NCI-H2196 (cell line): ENCODE measurements at regions not wholly inside any gene's neighbourhood (a gene's known extent, or its start where the extent isn't known, plus 50 kb on each side); places are given as distances from the start of the nearest gene placed in this dataset.

Experiments
- DNase-seq: peaks from one replicate; lab custom pipeline; 2025; ENCODE audit not compliant: unreplicated experiment; lab: John Stamatoyannopoulos, UW

DNA sequence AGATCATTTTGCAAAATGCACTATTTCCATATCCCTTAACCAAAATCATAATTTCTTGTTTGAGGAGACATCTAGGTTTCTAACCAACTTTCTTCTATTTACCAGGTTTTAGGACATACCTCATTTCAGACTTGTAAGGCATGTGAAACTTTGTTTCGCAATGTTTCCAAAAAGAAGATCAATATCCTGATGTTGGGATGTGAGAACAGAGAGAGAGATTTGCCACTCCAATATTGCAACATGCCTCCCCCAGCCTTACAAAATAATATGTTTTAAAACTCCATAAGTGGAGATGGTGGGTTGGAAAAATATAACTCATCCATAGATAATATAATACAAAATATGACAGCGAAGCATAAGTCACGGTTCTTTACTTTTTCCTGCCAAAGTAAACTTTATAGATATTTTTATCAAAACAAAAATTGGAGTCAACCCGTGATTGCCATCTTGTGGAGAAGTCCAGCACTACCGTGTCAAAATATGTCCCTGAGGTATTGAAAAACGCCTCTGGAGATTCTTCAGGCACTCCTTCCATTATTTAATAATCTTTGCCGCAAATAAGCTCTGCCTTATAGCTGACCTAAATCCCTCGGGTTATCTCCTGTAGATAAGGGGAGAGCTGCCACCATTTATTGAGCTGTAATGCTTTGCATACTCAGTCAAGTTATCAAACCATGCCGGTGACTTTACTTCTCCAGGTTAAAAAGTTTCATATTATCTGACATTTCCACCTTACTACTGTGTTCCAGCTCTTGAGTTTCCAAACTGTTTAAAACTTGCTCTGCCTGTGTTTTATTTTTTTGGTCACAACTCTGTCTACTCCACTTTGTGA lies 534.2 kb downstream of the HACE1 start:
- peak; percentile 14 for DNase-seq

DNA sequence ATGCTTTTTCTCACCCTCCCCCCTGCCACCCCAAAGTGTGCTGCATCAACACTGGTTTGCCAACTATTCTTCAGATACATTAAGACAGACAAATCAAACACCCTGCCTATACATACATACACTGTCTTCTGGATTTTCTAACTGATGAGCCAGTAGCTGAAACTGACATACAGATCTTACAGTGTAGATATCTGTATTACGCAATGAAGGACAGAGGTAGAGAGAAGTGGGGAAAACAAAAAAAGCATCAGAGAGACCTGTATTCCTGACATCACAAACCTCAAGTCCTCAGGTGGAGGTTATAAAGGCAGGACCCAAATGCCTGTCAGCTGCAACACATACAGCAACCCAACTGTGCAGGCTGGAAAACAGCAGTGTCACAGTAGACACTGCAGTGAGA lies 535.4 kb downstream of the HACE1 start:
- DNase-seq, result no peak

DNA sequence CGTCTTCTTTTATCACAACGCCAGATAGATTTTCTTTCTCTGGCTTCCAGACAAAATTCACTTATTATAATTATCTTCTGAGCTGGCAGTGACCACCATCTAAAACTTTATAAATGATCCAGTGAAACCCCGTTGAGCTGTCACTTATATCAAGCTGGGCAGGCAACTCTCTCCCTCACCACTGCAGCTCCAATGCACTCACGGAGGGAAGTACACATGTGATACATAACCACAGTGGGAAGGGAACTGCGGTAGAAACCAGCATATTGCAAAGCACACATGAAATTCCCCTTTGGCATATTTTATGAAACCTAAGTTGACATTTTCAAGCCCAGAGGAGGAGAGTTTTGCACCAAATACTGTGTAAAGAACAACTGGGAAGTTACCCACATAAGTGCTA lies 536.9 kb downstream of the HACE1 start:
- DNase-seq, result no peak

DNA sequence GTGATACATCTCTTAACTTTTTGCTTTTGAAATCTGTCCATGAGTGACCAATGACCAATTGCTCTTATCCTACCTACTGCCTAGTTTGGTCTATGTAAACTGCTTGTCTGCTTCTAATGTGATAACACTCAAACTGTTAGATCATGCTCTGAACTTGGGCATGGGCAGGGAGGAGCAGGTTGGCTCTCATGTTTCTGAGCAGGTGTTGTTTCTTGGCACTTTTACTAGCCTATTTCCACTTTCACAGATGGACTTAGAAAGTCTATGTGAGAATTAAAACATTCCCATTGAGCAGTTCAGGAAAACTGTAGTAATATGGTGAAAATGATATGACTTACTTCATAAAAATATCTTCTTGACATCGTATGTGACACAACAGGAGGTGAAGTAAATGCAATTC lies 538.4 kb downstream of the HACE1 start:
- DNase-seq, result no peak

DNA sequence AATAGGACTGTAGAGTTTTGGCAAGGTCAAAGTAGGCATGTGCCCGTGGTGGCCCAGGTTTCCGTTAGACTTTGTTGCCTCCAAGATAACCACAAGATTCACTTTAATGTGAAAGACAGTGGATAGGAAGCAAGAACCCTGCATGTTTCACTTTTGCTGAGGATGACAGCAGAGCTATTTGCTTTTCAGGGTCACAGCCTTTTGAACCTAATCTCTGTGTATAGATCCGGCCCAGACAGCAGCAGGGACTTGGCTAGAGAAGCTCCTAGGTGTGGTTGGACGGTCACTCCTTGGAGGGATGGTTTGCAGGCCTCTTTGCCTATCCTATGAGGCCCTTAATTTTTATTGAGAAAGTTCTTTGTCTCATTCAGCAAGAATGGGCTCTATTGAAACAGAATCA lies 538.8 kb downstream of the HACE1 start:
- no peak for DNase-seq

DNA sequence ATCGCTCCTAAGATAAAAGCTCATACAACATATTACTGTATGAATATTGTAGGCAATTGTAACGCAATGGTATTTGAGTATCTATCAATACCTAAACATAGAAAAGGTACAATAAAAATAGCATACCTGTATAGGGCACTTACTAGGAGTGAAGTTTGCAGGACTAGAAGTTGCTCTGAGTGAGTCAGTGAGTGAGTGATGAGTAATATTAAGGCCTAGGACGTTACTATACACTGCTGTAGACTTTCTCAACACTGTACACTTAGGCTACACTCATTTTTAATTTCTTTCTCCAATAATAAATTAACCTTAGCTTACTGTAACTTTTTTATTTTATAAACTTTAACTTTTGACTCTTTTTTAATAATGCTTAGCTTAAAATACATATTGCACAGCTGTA lies 546.9 kb downstream of the HACE1 start:
- DNase-seq, result no peak

DNA sequence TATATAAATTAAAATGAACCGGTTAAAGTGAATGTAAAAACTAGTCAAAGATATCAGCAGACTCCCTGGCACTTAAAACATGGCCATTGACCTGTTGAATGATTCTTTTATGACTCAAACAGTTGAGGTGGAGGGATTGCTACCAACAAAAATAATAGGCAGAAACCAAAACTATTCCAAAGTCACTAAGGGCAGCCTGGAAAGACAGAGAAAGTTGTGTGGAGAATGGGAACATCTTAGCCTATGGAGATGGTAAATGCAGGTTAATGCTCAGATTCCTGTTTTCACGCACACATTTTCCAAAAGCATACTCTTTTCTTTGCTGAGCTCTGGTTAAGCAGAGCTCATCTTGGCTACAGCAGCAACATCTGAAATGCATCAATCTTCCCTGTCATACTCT lies 553.5 kb downstream of the HACE1 start:
- DNase-seq, result no peak

DNA sequence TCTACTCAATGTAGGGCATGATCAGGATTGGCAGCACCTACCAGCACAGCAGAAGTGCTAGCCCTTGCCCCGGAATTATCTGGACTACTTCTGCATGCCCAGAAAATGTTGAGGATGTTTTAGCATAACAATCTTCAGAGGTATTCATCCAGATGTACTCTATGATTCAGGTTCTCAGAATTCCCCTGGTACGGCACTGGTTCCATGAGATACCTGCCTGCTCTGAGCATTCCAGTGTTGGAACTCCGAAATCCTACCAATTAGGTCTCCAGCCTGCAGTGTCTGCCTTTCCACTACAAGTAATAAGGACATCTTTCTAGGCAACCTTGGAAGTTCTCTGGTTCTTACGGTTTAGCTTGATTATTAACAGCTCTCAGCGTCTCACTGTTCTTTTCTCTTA lies 554.5 kb downstream of the HACE1 start:
- no peak for DNase-seq

DNA sequence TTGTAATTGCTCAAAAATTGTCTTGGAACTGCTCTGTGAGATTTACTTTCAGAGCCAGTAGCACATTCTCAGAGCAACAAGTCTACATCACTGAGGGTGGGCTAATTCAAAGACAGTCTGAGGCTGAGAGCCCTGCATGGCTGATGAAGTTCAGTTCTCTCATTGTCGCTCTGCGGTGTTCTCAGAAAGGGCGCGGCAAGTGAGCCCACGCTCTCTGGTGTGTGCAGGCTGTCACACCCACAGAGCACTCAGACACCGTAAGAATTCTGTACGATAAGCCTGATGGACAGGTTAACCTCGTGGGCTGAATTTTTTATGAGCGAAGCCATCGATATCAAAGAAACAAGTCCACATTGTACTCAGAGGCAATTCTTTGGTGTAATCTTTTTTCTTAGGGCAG lies 557.8 kb downstream of the HACE1 start:
- DNase-seq, result no peak

DNA sequence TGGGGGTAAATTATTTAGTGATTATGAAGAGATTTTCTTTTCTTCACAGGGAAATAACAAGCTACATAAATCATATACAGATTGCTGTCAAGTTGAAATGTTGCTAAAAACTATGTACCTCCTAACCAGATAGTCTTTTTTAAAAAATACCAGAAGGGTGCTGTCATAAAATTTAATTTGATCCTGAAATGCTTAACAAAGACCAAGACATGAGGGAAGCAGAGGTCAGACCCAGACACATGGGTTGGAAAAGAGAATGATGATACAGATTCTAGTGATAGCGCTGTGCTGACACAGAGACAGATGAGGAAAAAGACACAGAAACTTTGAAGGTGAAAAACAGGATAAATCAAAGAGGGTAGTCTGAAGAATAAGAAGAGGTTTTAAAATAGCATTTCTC lies 573.1 kb downstream of the HACE1 start:
- DNase-seq, result no peak

DNA sequence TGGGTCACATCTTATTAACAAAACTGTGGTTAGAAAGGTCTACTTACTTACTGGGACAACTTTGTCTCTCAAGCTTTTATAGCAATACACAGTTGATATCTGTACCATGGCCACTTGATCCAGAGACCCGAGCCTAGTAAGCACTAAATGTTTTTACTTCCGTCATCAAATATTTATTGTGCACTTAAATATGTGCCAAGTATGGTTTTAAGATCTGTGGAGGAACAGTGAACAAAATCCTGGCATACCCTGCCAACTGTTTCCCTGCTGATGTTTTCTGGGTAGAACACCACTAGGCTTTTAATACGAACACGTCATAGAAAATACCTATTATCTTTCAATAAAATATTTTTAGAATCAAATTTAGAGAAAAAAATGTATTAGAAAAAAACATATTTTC lies 574.8 kb downstream of the HACE1 start:
- DNase-seq, result no peak

DNA sequence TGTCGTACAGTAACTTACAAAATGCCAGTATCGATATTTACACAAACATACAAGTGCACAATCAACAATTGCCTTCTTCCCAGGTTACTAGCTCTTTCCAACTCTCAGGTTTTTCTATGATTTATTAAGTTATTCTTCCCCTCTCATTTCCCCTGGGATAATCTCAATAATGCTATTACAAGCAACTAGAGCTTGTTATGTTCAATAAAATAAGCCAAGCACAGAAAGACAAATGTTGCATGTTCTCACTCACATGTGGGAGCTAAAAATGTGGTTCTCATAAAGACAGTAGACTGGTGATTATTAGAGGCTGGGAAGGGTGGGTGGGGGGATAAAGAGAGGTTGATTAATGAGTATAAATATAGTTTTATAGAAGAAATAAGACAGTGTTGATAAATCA lies 577.1 kb downstream of the HACE1 start:
- no peak for DNase-seq

DNA sequence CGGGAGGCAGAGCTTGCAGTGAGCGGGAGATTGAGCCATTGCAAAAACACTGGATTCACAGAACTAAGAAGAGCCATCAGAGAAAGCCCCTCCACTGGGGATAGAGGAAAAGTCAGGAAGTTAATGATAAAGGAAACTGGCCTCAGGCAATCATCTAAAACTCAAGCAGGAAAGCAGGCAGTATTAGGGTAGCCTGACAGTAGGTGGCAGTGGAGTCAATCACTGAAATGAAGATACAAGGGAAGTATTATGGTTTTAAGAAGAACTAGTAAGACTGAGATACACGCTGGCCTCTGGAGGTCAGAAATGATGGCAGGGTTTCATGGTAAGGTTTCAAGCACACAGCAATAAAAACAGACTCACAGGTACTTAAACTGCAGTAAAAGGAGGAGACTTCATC lies 578.3 kb downstream of the HACE1 start:
- DNase-seq, result no peak

DNA sequence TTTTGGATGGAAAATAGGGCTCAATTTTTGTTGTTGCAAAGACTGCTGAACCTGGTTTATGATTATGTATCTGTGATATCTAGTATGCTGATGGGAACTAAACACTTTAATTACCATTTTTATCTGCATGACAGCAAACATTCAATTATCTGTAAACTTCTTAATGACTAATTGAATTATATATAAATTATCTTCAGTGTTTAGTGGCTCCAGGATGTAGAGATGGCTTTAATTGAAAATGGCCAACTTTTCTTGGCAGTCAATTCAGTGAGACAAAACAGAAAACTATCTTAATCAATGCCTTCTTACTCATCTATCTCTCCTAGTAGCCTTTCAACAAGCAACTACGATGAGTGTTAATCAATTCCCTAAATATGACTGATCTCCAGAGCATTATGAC lies 591.3 kb downstream of the HACE1 start:
- DNase-seq, result no peak

DNA sequence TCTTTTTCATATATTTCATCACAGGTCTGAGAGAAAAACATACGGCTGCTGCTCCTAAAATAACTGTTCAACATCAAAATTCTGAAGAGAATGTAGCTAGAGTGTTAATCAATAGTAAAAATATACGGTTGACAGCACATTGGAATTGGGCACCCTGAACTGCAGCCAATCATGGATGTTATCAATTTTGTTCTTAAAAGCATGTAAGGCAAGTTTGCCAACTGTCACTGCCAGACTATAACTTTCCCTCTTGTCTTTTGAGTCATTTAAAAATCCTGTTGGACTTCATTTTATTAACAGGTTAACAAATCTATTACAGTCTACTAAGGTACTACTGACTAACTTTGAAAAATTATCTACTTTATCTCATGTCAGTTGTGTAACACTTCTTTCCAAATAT lies 592.8 kb downstream of the HACE1 start:
- DNase-seq, result no peak

DNA sequence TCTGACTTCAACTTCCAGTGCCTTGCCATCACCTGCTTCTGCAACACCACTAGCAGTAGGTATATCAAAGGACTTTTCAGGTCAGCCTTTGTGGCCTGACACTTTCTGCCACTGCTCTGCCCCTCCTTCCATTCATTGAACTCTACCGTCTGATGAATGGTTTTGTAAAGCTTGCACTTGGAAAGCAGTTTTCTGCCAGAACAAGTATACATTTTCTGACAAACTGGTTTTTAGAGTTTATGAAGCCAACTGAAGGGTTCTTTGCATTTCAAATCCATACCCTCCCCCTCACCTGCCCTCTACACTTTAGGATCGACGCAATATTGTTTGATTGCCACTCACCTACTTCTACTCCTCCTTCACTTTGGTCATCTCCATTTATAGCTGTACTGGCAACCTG lies 603.1 kb downstream of the HACE1 start:
- DNase-seq, result no peak

DNA sequence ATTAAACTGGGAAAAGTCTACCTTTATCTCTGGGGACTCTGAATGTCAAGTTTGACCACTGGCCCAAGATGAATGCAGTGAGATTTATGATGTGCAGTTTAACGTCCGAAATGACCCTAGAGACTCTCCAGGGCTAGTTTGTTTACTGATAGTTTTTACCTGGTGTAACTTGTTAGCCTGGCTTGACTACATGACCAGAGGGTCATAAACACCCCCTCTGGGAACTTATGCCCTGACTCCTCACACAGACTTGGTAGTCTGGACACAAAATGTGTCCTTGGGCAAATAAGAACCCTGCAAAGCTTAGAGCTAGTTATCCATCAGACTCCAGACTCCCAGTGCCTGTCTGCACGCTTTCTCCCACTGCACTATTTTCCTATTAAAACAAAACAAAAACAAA lies 606.5 kb downstream of the HACE1 start:
- DNase-seq, result no peak

DNA sequence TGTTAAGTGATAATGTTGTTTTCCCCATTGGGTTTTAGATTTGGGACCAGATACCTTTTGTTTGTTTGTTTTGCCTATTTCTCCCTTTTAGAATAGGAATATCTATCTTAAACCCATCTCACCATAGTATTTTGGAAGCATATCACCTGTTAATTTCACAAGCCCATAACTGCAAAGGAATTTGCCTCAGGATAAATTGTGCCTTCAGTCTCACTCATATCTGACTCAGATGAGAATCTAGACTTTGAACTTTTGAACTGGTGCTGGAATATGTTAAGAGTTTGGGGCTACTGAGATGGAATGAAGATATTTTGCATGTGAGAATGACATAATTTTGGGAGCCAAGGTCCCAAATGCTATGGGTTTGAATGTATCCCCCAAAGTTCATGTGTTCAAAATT lies 607.4 kb downstream of the HACE1 start:
- no peak for DNase-seq

DNA sequence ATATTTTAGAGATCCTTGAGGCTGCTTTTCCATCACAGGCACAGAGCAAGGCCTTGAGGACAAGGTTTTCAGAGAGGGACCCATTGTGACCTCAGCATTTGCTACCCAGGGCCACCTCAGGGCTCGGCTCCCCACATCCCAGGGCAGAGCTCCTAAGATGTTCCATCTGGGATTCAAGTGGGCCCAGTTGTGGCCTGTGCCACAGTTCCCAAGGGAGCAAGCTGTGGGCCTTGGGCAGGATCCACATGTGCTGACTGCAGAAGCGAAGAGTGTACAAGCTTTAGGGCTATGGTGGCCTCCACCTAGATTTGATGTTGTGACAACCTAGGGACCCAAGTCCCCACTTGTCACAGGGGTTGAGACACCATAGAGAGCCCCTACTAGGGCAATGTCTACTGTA lies 608.1 kb downstream of the HACE1 start:
- DNase-seq, result no peak

DNA sequence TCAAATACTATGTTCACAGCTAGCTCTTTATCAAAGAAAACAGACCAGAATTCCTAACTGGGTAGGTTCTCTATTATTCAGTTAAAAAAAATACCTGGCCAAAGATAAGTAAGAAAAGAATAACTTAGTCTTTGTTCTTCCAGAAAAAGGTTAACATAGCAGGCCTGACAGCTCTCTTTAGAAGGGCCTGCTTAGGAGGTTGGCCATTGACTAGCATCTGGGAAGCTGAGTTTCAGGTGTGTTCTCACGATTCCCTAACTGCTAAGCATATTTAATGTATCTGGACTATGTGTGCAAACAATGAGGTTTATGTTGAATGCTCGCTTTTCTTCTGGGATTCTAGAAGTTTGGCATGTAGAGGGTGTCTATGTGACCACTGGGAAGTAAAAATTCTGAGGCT lies 618.9 kb downstream of the HACE1 start:
- no peak for DNase-seq

DNA sequence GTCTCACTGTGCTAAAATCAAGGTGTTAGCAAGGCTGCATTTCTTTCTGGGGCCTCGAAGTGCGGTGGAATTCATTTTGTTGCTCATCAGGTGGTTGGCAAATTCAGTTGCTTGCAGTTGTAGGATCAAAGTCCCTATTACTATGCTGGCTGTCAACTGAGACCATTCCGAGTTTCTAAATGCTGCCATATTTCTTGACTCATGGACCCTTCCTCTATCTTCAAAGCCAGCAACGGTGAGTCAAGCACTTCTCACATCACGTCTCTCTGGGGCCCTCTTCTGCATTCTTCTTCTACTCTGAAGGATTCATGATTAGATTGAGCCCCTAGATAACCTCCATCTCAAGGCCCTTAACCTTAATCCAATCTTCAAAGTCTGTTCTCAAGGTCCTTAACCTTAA lies 619.7 kb downstream of the HACE1 start:
- DNase-seq, result no peak

DNA sequence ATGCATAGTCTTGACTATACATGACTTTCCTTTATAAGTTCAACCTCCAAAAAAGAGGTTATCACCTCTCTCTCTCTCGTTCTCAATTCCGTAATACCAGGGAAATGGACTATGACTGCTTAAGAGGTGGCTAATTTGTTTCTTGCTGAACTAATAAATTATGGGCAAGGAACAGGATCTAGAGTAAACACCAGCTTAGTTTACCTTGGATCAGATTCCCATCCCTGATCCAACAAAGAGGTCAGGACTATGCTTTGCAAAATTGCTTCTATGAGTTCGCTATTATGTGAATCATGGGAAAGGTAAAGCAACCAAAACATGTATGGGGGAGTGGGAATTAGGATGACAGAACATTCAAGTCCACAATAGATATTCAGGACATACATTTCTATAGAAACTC lies 630.7 kb downstream of the HACE1 start:
- no peak for DNase-seq

DNA sequence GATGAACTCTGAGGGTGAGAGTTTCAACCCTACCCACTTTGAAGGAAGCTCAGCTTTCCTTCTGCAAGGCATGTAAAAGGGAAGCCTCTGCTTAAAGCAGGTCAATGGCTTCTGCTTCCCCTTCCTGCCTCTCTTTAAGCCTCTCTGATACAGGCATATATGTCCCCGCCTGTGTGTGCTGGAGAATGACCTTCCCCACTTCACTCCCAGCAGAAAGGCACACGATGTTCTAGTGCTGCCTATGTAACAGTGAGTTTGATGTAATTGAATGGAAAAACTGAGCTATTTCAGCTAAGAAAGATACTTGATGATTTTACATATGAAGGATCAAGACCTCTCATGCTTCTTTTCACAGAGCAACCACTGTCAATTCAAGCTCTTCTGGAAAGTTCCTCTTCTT lies 632.2 kb downstream of the HACE1 start:
- DNase-seq, result no peak
